ENCODE measurements at regions not wholly inside any gene's neighbourhood (a gene's known extent, or its start where the extent isn't known, plus 50 kb on each side); places are given as distances from the start of the nearest gene placed in this dataset.

GRCh38 chr3:178078953-178079352 is 457.3 kb upstream of the KCNMB2 start:
- H3K27me3 Mint-ChIP-seq = no peaks in the 10 kb centered on the region
- H3K4me3 Mint-ChIP-seq = no peak overlapping the region
- H3K36me3 Mint-ChIP-seq (ENCODE audit: low read depth) = no peaks in the 10 kb centered on the region
- no peak for ATAC-seq
- no peaks in the 10 kb centered on the region for H3K9me3 Mint-ChIP-seq
- H3K4me1 Mint-ChIP-seq = peaks cover 29% of the 10 kb centered on the region
- no peak for DNase-seq
- H3K27ac Mint-ChIP-seq = no peak overlapping the region

- Mint-ChIP-seq H3K4me3 (no peak overlapping the region), H3K4me1 (peaks cover 38% of the 10 kb centered on the region), H3K9me3 (no peaks in the 10 kb centered on the region), H3K27me3 (no peaks in the 10 kb centered on the region), H3K27ac (no peak overlapping the region), H3K36me3 (ENCODE audit: low read depth) (no peaks in the 10 kb centered on the region)
- ATAC-seq (peak; percentile 69), DNase-seq (no peak)
Observed at GRCh38 chr3:178079966-178080365, 456.3 kb upstream of the KCNMB2 start.

GRCh38 chr3:178082326-178082906 is 453.8 kb upstream of the KCNMB2 start:
- ATAC-seq (no peak), DNase-seq (no peak)
- Mint-ChIP-seq H3K27ac (no peak overlapping the region), H3K4me3 (no peak overlapping the region), H3K27me3 (no peaks in the 10 kb centered on the region), H3K4me1 (peaks cover 43% of the 10 kb centered on the region), H3K9me3 (no peaks in the 10 kb centered on the region), H3K36me3 (ENCODE audit: low read depth) (no peaks in the 10 kb centered on the region)

- no peak for ATAC-seq
- H3K4me1 Mint-ChIP-seq = peaks cover 43% of the 10 kb centered on the region
- H3K9me3 Mint-ChIP-seq = no peaks in the 10 kb centered on the region
- H3K4me3 Mint-ChIP-seq = no peak overlapping the region
- DNase-seq = no peak
- no peaks in the 10 kb centered on the region for H3K27me3 Mint-ChIP-seq
- no peak overlapping the region for H3K27ac Mint-ChIP-seq
- no peaks in the 10 kb centered on the region for H3K36me3 Mint-ChIP-seq (ENCODE audit: low read depth)
Observed at GRCh38 chr3:178083906-178084866, 452.1 kb upstream of the KCNMB2 start.

- Mint-ChIP-seq H3K9me3 (peaks cover 6% of the 10 kb centered on the region), H3K36me3 (ENCODE audit: low read depth) (no peaks in the 10 kb centered on the region), H3K27me3 (no peaks in the 10 kb centered on the region), H3K4me1 (peaks cover 36% of the 10 kb centered on the region), H3K4me3 (no peak overlapping the region), H3K27ac (no peak overlapping the region)
- DNase-seq = peak; percentile 24
- ATAC-seq = no peak
Observed at GRCh38 chr3:178084938-178085816, 451.1 kb upstream of the KCNMB2 start.

- Mint-ChIP-seq H3K27me3 (no peaks in the 10 kb centered on the region), H3K27ac (no peak overlapping the region), H3K9me3 (peaks cover 6% of the 10 kb centered on the region), H3K4me3 (no peak overlapping the region), H3K36me3 (ENCODE audit: low read depth) (no peaks in the 10 kb centered on the region), H3K4me1 (peaks cover 31% of the 10 kb centered on the region)
- DNase-seq = no peak
- no peak for ATAC-seq
Observed at GRCh38 chr3:178085817-178086123, 450.5 kb upstream of the KCNMB2 start.

GRCh38 chr3:178086144-178086825 is 450.0 kb upstream of the KCNMB2 start:
- no peak overlapping the region for H3K4me3 Mint-ChIP-seq
- H3K27me3 Mint-ChIP-seq = no peaks in the 10 kb centered on the region
- H3K36me3 Mint-ChIP-seq (ENCODE audit: low read depth) = no peaks in the 10 kb centered on the region
- peaks cover 7% of the 10 kb centered on the region for H3K9me3 Mint-ChIP-seq
- no peak for ATAC-seq
- H3K27ac Mint-ChIP-seq = no peak overlapping the region
- DNase-seq = no peak
- H3K4me1 Mint-ChIP-seq = peaks cover 25% of the 10 kb centered on the region

- no peaks in the 10 kb centered on the region for H3K27me3 Mint-ChIP-seq
- no peak overlapping the region for H3K4me3 Mint-ChIP-seq
- peaks cover 23% of the 10 kb centered on the region for H3K4me1 Mint-ChIP-seq
- no peak for DNase-seq
- H3K36me3 Mint-ChIP-seq (ENCODE audit: low read depth) = peaks cover 2% of the 10 kb centered on the region
- ATAC-seq = no peak
- H3K27ac Mint-ChIP-seq = no peak overlapping the region
- H3K9me3 Mint-ChIP-seq = peaks cover 15% of the 10 kb centered on the region
Observed at GRCh38 chr3:178087376-178087775, 448.9 kb upstream of the KCNMB2 start.

GRCh38 chr3:178088963-178089362 is 447.3 kb upstream of the KCNMB2 start:
- no peak overlapping the region for H3K4me3 Mint-ChIP-seq

GRCh38 chr3:178090899-178091298 is 445.3 kb upstream of the KCNMB2 start:
- ATAC-seq (no peak), DNase-seq (no peak)
- H3K9me3 Mint-ChIP-seq = peaks cover 35% of the 10 kb centered on the region
- H3K4me3 Mint-ChIP-seq = no peak overlapping the region
- peaks cover under 1% of the 10 kb centered on the region for H3K4me1 Mint-ChIP-seq
- H3K36me3 Mint-ChIP-seq (ENCODE audit: low read depth) = peaks cover 2% of the 10 kb centered on the region
- H3K27ac Mint-ChIP-seq = no peak overlapping the region
- no peaks in the 10 kb centered on the region for H3K27me3 Mint-ChIP-seq

More at GRCh38 chr3:178088963-178089362, 447.3 kb upstream of the KCNMB2 start:
- peaks cover 19% of the 10 kb centered on the region for H3K4me1 Mint-ChIP-seq
- H3K36me3 Mint-ChIP-seq (ENCODE audit: low read depth) = peaks cover 2% of the 10 kb centered on the region
- no peak overlapping the region for H3K27ac Mint-ChIP-seq
- no peaks in the 10 kb centered on the region for H3K27me3 Mint-ChIP-seq
- H3K9me3 Mint-ChIP-seq = peaks cover 27% of the 10 kb centered on the region
- ATAC-seq (no peak), DNase-seq (no peak)

- H3K36me3 Mint-ChIP-seq (ENCODE audit: low read depth) = peaks cover 2% of the 10 kb centered on the region
- no peaks in the 10 kb centered on the region for H3K4me1 Mint-ChIP-seq
- ATAC-seq (no peak), DNase-seq (no peak)
- H3K27me3 Mint-ChIP-seq = no peaks in the 10 kb centered on the region
- no peak overlapping the region for H3K27ac Mint-ChIP-seq
- no peak overlapping the region for H3K4me3 Mint-ChIP-seq
- H3K9me3 Mint-ChIP-seq = peaks cover 28% of the 10 kb centered on the region
Observed at GRCh38 chr3:178095522-178095921, 440.7 kb upstream of the KCNMB2 start.

GRCh38 chr3:178096955-178097354 is 439.3 kb upstream of the KCNMB2 start:
- peaks cover 2% of the 10 kb centered on the region for H3K36me3 Mint-ChIP-seq (ENCODE audit: low read depth)
- H3K4me3 Mint-ChIP-seq = no peak overlapping the region
- no peak for ATAC-seq

GRCh38 chr3:178097576-178097975 is 438.7 kb upstream of the KCNMB2 start:
- DNase-seq (no peak), ATAC-seq (no peak)
- no peak overlapping the region for H3K27ac Mint-ChIP-seq
- H3K4me1 Mint-ChIP-seq = no peaks in the 10 kb centered on the region
- no peaks in the 10 kb centered on the region for H3K36me3 Mint-ChIP-seq (ENCODE audit: low read depth)
- H3K9me3 Mint-ChIP-seq = peaks cover 18% of the 10 kb centered on the region
- no peaks in the 10 kb centered on the region for H3K27me3 Mint-ChIP-seq
- no peak overlapping the region for H3K4me3 Mint-ChIP-seq

More at GRCh38 chr3:178096955-178097354, 439.3 kb upstream of the KCNMB2 start:
- H3K27ac Mint-ChIP-seq = no peak overlapping the region
- no peak for DNase-seq
- no peaks in the 10 kb centered on the region for H3K4me1 Mint-ChIP-seq
- H3K27me3 Mint-ChIP-seq = no peaks in the 10 kb centered on the region
- H3K9me3 Mint-ChIP-seq = peaks cover 22% of the 10 kb centered on the region

GRCh38 chr3:178099274-178099673 is 437.0 kb upstream of the KCNMB2 start:
- no peaks in the 10 kb centered on the region for H3K27me3 Mint-ChIP-seq
- no peak overlapping the region for H3K27ac Mint-ChIP-seq
- H3K4me1 Mint-ChIP-seq = no peaks in the 10 kb centered on the region
- ATAC-seq (no peak), DNase-seq (no peak)
- H3K9me3 Mint-ChIP-seq = peaks cover 4% of the 10 kb centered on the region
- H3K4me3 Mint-ChIP-seq = no peak overlapping the region
- H3K36me3 Mint-ChIP-seq (ENCODE audit: low read depth) = no peaks in the 10 kb centered on the region

Measured in activated naive CD8-positive, alpha-beta T cell treated with anti-CD3 and anti-CD28 coated beads, Interleukin-2, amount 50 U/mL, for 24 hours (primary cell).